Uterus (tissue), 2 donors: ENCODE measurements at regions not wholly inside any gene's neighbourhood (a gene's known extent, or its start where the extent isn't known, plus 50 kb on each side); places are given as distances from the start of the nearest gene placed in this dataset.

ENCODE experiments used
- CTCF ChIP-seq, 4 experiments: fragments of 200-600 bp in 2 of 4; fragments of 450-650 bp in 2 of 4; sonication (generic) in 2 of 4; IDR thresholded peaks; one replicate each; pipeline ENCODE4 v1.5.1; 2016 to 2019; ENCODE audit warnings: antibody characterized with exemption in 4 of 4, mild to moderate bottlenecking in 2 of 4, moderate library complexity in 1 of 4
- POLR2A ChIP-seq, 2 donors: fragments of 450-650 bp; IDR thresholded peaks; one replicate each; pipeline ENCODE4 v1.6.1; 2016; ENCODE audit warnings: antibody characterized with exemption in 2 of 2, mild to moderate bottlenecking in 1 of 2, moderate library complexity in 1 of 2

GRCh38 chr7:24464861-24465260 is 108.4 kb upstream of the PALS2 start:
- TF ChIP-seq CTCF (IDR thresholded peaks at IDR 0.05) (no peak), POLR2A (IDR thresholded peaks at IDR 0.05) (no peak)
